ENCODE measurements at regions not wholly inside any gene's neighbourhood (a gene's known extent, or its start where the extent isn't known, plus 50 kb on each side); places are given as distances from the start of the nearest gene placed in this dataset.

- intact Hi-C loops (cut with DNase I; ENCODE audit: low total_unique reads): no loop called here
- Histone ChIP-seq H3K9me3 (no peaks in the 10 kb centered on the region), H3K4me3 (no peak overlapping the region), H3K27ac (no peak overlapping the region), H3K4me1 (no peaks in the 10 kb centered on the region), H3K36me3 (no peaks in the 10 kb centered on the region), H3K27me3 (no peaks in the 10 kb centered on the region)
- DNase-seq: no peak
- no peak for TF ChIP-seq CTCF (IDR thresholded peaks at IDR 0.05)
- TF ChIP-seq POLR2A (IDR thresholded peaks at IDR 0.05): no peak
Measured at GRCh38 chr10:7011994-7012393, 398.8 kb downstream of the SFMBT2 start.

GRCh38 chr10:7008645-7009044, 402.2 kb downstream of the SFMBT2 start:
- Histone ChIP-seq H3K36me3 (no peaks in the 10 kb centered on the region), H3K9me3 (no peaks in the 10 kb centered on the region), H3K4me3 (no peak overlapping the region), H3K27ac (no peak overlapping the region), H3K4me1 (no peaks in the 10 kb centered on the region), H3K27me3 (no peaks in the 10 kb centered on the region)
- TF ChIP-seq CTCF (IDR thresholded peaks at IDR 0.05): no peak
- no peak for TF ChIP-seq POLR2A (IDR thresholded peaks at IDR 0.05)
- DNase-seq: no peak
- intact Hi-C loops (cut with DNase I; ENCODE audit: low total_unique reads): no loop called here

- DNase-seq: no peak
Measured at GRCh38 chr10:7007600-7008190, 403.1 kb downstream of the SFMBT2 start.

GRCh38 chr10:7006566-7006965, 404.3 kb downstream of the SFMBT2 start:
- H3K4me3 ChIP-seq: no peak overlapping the region
- intact Hi-C loops (cut with DNase I; ENCODE audit: low total_unique reads): no loop called here
- no peaks in the 10 kb centered on the region for H3K9me3 ChIP-seq
- no peak for DNase-seq
- TF ChIP-seq CTCF (IDR thresholded peaks at IDR 0.05) (no peak), POLR2A (IDR thresholded peaks at IDR 0.05) (no peak)
- H3K27me3 ChIP-seq: no peaks in the 10 kb centered on the region
- no peaks in the 10 kb centered on the region for H3K36me3 ChIP-seq
- H3K27ac ChIP-seq: no peak overlapping the region
- H3K4me1 ChIP-seq: no peaks in the 10 kb centered on the region

More at GRCh38 chr10:7007600-7008190, 403.1 kb downstream of the SFMBT2 start:
- Histone ChIP-seq H3K27me3 (no peaks in the 10 kb centered on the region), H3K4me1 (no peaks in the 10 kb centered on the region), H3K4me3 (no peak overlapping the region), H3K36me3 (no peaks in the 10 kb centered on the region), H3K9me3 (no peaks in the 10 kb centered on the region), H3K27ac (no peak overlapping the region)
- intact Hi-C loops (cut with DNase I; ENCODE audit: low total_unique reads): no loop called here
- no peak for TF ChIP-seq POLR2A (IDR thresholded peaks at IDR 0.05)
- no peak for TF ChIP-seq CTCF (IDR thresholded peaks at IDR 0.05)

- no peaks in the 10 kb centered on the region for H3K4me1 ChIP-seq
- H3K27me3 ChIP-seq: no peaks in the 10 kb centered on the region
- no peak overlapping the region for H3K27ac ChIP-seq
- TF ChIP-seq POLR2A (IDR thresholded peaks at IDR 0.05) (no peak), CTCF (IDR thresholded peaks at IDR 0.05) (no peak)
- DNase-seq: no peak
- no peaks in the 10 kb centered on the region for H3K9me3 ChIP-seq
- no peaks in the 10 kb centered on the region for H3K36me3 ChIP-seq
- intact Hi-C loops (cut with DNase I; ENCODE audit: low total_unique reads): no loop called here
- H3K4me3 ChIP-seq: no peak overlapping the region
Measured at GRCh38 chr10:7003831-7004395, 406.9 kb downstream of the SFMBT2 start.
